Prostate gland (tissue), 2 donors: ENCODE measurements at regions not wholly inside any gene's neighbourhood (a gene's known extent, or its start where the extent isn't known, plus 50 kb on each side); places are given as distances from the start of the nearest gene placed in this dataset.

Experiments
- DNase-seq: peaks from one replicate; pipeline ENCODE4 v3.0.0-alpha.2; 2019; ENCODE audit warnings: low spot score
- H3K27ac ChIP-seq, 2 donors: fragments of 200-600 bp; sonication (generic); 2 replicates each; pipeline ENCODE4 v1.5.1; 2017 to 2019
- H3K27me3 ChIP-seq: fragments of 200-600 bp; sonication (generic); replicated peaks from 2 replicates; pipeline ENCODE4 v1.5.1; 2019; ENCODE audit not compliant: insufficient read depth
- H3K36me3 ChIP-seq, 2 donors: fragments of 200-600 bp; sonication (generic); 1 replicate in 1 of 2; 2 replicates in 1 of 2; pipeline versions ENCODE4 v1.5.1 to v1.8.1; 2017 to 2019
- H3K4me1 ChIP-seq: fragments of 200-600 bp; sonication (generic); replicated peaks from 2 replicates; pipeline ENCODE4 v1.5.1; 2019
- H3K4me3 ChIP-seq, 2 donors: fragments of 200-600 bp; sonication (generic); 2 replicates each; pipeline ENCODE4 v1.5.1; 2017 to 2019
- H3K9me3 ChIP-seq: fragments of 200-600 bp; sonication (generic); 2 replicates; pipeline ENCODE4 v1.5.1; 2017
- CTCF ChIP-seq, 4 experiments: fragments of 200-600 bp in 2 of 4; fragments of 450-650 bp in 2 of 4; sonication (generic) in 2 of 4; IDR thresholded peaks; 1 replicate in 3 of 4; 2 replicates in 1 of 4; pipeline ENCODE4 v1.5.1; 2016 to 2019; ENCODE audit warnings: antibody characterized with exemption in 4 of 4, mild to moderate bottlenecking in 2 of 4, moderate library complexity in 2 of 4
- POLR2A ChIP-seq: fragments of 450-650 bp; IDR thresholded peaks from one replicate; pipeline ENCODE4 v1.6.1; 2016; ENCODE audit warnings: antibody characterized with exemption, mild to moderate bottlenecking
- POLR2AphosphoS5 ChIP-seq: sonication (generic); formaldehyde crosslinking; IDR thresholded peaks from one replicate; pipeline ENCODE4 v1.6.1; 2017; ENCODE audit warnings: antibody characterized with exemption
- WGBS: methylation state at CpG from one replicate; pipeline ENCODE4 v1.1.5; 2018; 5-methylcytosine and 5-hydroxymethylcytosine counted together
- intact Hi-C: fragments of 100-400 bp; cut with DNase I; formaldehyde crosslinking; loops from one replicate; pipeline ENCODE4 v1.14.2; 2022

GRCh38 chr10:20369863-20370736 is 527.0 kb downstream of the NEBL start:
- H3K27me3 ChIP-seq: no peaks in the 10 kb centered on the region
- no peaks in the 10 kb centered on the region for H3K4me1 ChIP-seq
- intact Hi-C loops: no loop called here
- 72% methylated on average over 9 of the region's 9 CpGs for WGBS
- TF ChIP-seq POLR2AphosphoS5 (no peak), POLR2A (no peak), CTCF (IDR thresholded peaks at IDR 0.05) (no peak)
- DNase-seq: no peak
- no peaks in the 10 kb centered on the region for H3K9me3 ChIP-seq
- H3K27ac ChIP-seq: no peak overlapping the region
- H3K4me3 ChIP-seq: no peak overlapping the region
- H3K36me3 ChIP-seq: no peaks in the 10 kb centered on the region

GRCh38 chr10:20363684-20364083 is 533.4 kb downstream of the NEBL start:
- no peaks in the 10 kb centered on the region for H3K9me3 ChIP-seq
- no peaks in the 10 kb centered on the region for H3K36me3 ChIP-seq
- H3K4me1 ChIP-seq: no peaks in the 10 kb centered on the region
- H3K4me3 ChIP-seq: no peak overlapping the region
- intact Hi-C loops: no loop called here
- H3K27me3 ChIP-seq: no peaks in the 10 kb centered on the region
- H3K27ac ChIP-seq: no peak overlapping the region
- TF ChIP-seq CTCF (IDR thresholded peaks at IDR 0.05) (no peak), POLR2AphosphoS5 (no peak), POLR2A (no peak)
- DNase-seq: no peak

GRCh38 chr10:20355915-20356314 is 539.7 kb downstream of the PLXDC2 start:
- no peak for DNase-seq
- H3K36me3 ChIP-seq: no peaks in the 10 kb centered on the region
- H3K27ac ChIP-seq: no peak overlapping the region
- no peaks in the 10 kb centered on the region for H3K27me3 ChIP-seq
- no peak overlapping the region for H3K4me3 ChIP-seq
- intact Hi-C loops: no loop called here
- WGBS: 61% methylated on average over 4 of the region's 4 CpGs
- H3K4me1 ChIP-seq: no peaks in the 10 kb centered on the region
- H3K9me3 ChIP-seq: no peaks in the 10 kb centered on the region
- TF ChIP-seq CTCF (IDR thresholded peaks at IDR 0.05): no peak
- TF ChIP-seq POLR2AphosphoS5: no peak
- TF ChIP-seq POLR2A: no peak

- 76% methylated on average over 3 of the region's 3 CpGs for WGBS
- TF ChIP-seq CTCF (IDR thresholded peaks at IDR 0.05) (no peak), POLR2AphosphoS5 (no peak), POLR2A (no peak)
- Histone ChIP-seq H3K36me3 (no peaks in the 10 kb centered on the region), H3K27me3 (no peaks in the 10 kb centered on the region), H3K4me1 (no peaks in the 10 kb centered on the region), H3K4me3 (no peak overlapping the region), H3K27ac (no peak overlapping the region), H3K9me3 (no peaks in the 10 kb centered on the region)
- no peak for DNase-seq
- intact Hi-C loops: no loop called here
These were observed 538.8 kb downstream of the PLXDC2 start for GRCh38 chr10:20355011-20355410.

- no peak for TF ChIP-seq POLR2AphosphoS5
- TF ChIP-seq CTCF (IDR thresholded peaks at IDR 0.05): no peak
- no peak for TF ChIP-seq POLR2A
- Histone ChIP-seq H3K27ac (no peak overlapping the region), H3K4me3 (no peak overlapping the region), H3K4me1 (no peaks in the 10 kb centered on the region), H3K27me3 (no peaks in the 10 kb centered on the region), H3K36me3 (no peaks in the 10 kb centered on the region), H3K9me3 (no peaks in the 10 kb centered on the region)
- intact Hi-C loops: no loop called here
- WGBS: 86% methylated on average over 1 of the region's 1 CpG
- no peak for DNase-seq
These were observed 537.9 kb downstream of the PLXDC2 start for GRCh38 chr10:20354166-20354565.
